CD4-positive, alpha-beta T cell (primary cell): ENCODE measurements at regions not wholly inside any gene's neighbourhood (a gene's known extent, or its start where the extent isn't known, plus 50 kb on each side); places are given as distances from the start of the nearest gene placed in this dataset.

Source experiments
- ATAC-seq: fragments of 200-7000 bp; cut with Tn5 transposase; one replicate; pipeline ENCODE4 v1.10.0; 2022; ENCODE audit warnings: mild to moderate bottlenecking; ENCODE audit not compliant: poor library complexity
- CTCF ChIA-PET: fragments of 350-600 bp; sonication (Branson Sonifier 250); formaldehyde crosslinking; loops from one replicate; lab custom pipeline; 2021; ENCODE audit warnings: antibody characterized with exemption, inconsistent platforms; lab: Charles Lee
- POLR2A ChIA-PET: fragments of 350-600 bp; sonication (Branson Sonifier 250); formaldehyde crosslinking; loops from one replicate; lab custom pipeline; 2021; ENCODE audit warnings: antibody characterized with exemption, inconsistent platforms; lab: Charles Lee
- DNase-seq, 14 experiments: peaks; one replicate each; pipeline ENCODE4 v3.0.0-alpha.2; 2013 to 2020; ENCODE audit warnings: mixed read lengths in 2 of 14
- H3K27ac ChIP-seq, 2 donors: one replicate each; pipeline versions ENCODE4 v1.5.1 to v1.7.0; 2013; ENCODE audit warnings: low read length in 2 of 2, low read depth in 1 of 2, mild to moderate bottlenecking in 1 of 2
- H3K27me3 ChIP-seq, 2 experiments: 1 replicate in 1 of 2; 2 replicates in 1 of 2; pipeline versions ENCODE4 v1.6.1 to v1.7.0; 2013; ENCODE audit warnings: low read length in 2 of 2, control low read depth in 1 of 2, mild to moderate bottlenecking in 1 of 2, moderate library complexity in 1 of 2; ENCODE audit not compliant: insufficient read depth in 2 of 2, control insufficient read depth in 1 of 2
- H3K36me3 ChIP-seq: one replicate; pipeline ENCODE4 v1.6.1; 2013; ENCODE audit warnings: low read length, control low read depth; ENCODE audit not compliant: insufficient read depth
- H3K4me1 ChIP-seq: one replicate; pipeline ENCODE4 v1.6.1; 2013; ENCODE audit warnings: low read length, control low read depth; ENCODE audit not compliant: insufficient read depth
- H3K4me3 ChIP-seq: one replicate; pipeline ENCODE4 v1.5.1; 2013; ENCODE audit warnings: mild to moderate bottlenecking, low read length, moderate library complexity
- H3K9me3 ChIP-seq, 2 experiments: 1 replicate in 1 of 2; 2 replicates in 1 of 2; pipeline versions ENCODE4 v1.6.1 to v1.7.0; 2013; ENCODE audit warnings: low read length in 2 of 2, mild to moderate bottlenecking in 2 of 2, control low read depth in 1 of 2, moderate library complexity in 1 of 2; ENCODE audit not compliant: control insufficient read depth in 1 of 2, insufficient read depth in 1 of 2
- H3K27ac Mint-ChIP-seq: one replicate; pipeline ENCODE4 v1.8.0; 2020; ENCODE audit warnings: mixed read lengths
- H3K27me3 Mint-ChIP-seq: one replicate; pipeline ENCODE4 v1.8.0; 2021; ENCODE audit warnings: mixed read lengths
- H3K36me3 Mint-ChIP-seq: one replicate; pipeline ENCODE4 v1.8.0; 2021; ENCODE audit warnings: low read depth, mixed read lengths
- H3K4me1 Mint-ChIP-seq: one replicate; pipeline ENCODE4 v1.8.0; 2021; ENCODE audit warnings: low read depth, mixed read lengths
- H3K4me3 Mint-ChIP-seq: one replicate; pipeline ENCODE4 v1.8.0; 2020; ENCODE audit warnings: mild to moderate bottlenecking, mixed read lengths
- H3K9me3 Mint-ChIP-seq: one replicate; pipeline ENCODE4 v1.8.0; 2020; ENCODE audit warnings: mixed read lengths
- intact Hi-C, 2 experiments: fragments of 100-400 bp; cut with DNase I in 1 of 2; cut with micrococcal nuclease in 1 of 2; formaldehyde crosslinking; loops; one replicate each; pipeline versions ENCODE4 v1.15.1 to v1.9.0; 2023 to 2025; cut with DNase I, micrococcal nuclease
- TF ChIP-seq, protein P1 (sequence below): fragments of 200-600 bp; IDR thresholded peaks from one replicate; pipeline ENCODE4 v1.8.0; 2022; ENCODE audit warnings: antibody characterized with exemption, mild to moderate bottlenecking

DNA sequence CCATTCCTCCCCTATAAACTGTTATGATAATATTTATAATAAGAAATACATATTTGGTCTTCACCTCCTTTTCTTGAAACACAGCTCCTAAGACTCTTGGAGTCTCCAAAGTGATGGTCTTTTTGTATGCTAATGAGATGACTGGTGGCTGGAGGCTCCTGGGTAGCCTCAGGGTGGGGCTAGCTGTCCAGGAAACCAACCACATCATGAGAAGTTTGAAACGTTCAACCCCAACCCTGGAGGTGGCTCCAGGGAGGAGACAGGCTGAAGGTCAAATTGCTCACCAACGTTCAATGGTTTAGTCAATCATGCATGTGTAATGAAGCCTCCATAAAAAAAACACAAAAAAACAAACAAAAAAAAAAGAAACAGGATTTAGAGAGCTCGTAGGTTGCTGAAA, 298.7 kb upstream of the MGAT5 start:
- no peaks in the 10 kb centered on the region for H3K9me3 Mint-ChIP-seq
- Histone ChIP-seq H3K4me3 (no peak overlapping the region), H3K27ac (no peak overlapping the region), H3K9me3 (no peaks in the 10 kb centered on the region), H3K36me3 (no peaks in the 10 kb centered on the region), H3K4me1 (no peaks in the 10 kb centered on the region), H3K27me3 (peaks cover 0 to 7% of the 10 kb centered on the region in 2 experiments)
- CTCF ChIA-PET: no interaction called here
- ATAC-seq (no peak), DNase-seq (no peak)
- intact Hi-C loops: no loop called here
- POLR2A ChIA-PET: no interaction called here
- H3K4me1 Mint-ChIP-seq: no peaks in the 10 kb centered on the region
- H3K36me3 Mint-ChIP-seq: no peaks in the 10 kb centered on the region
- peaks cover 33% of the 10 kb centered on the region for H3K27me3 Mint-ChIP-seq
- TF ChIP-seq, protein P1, sequence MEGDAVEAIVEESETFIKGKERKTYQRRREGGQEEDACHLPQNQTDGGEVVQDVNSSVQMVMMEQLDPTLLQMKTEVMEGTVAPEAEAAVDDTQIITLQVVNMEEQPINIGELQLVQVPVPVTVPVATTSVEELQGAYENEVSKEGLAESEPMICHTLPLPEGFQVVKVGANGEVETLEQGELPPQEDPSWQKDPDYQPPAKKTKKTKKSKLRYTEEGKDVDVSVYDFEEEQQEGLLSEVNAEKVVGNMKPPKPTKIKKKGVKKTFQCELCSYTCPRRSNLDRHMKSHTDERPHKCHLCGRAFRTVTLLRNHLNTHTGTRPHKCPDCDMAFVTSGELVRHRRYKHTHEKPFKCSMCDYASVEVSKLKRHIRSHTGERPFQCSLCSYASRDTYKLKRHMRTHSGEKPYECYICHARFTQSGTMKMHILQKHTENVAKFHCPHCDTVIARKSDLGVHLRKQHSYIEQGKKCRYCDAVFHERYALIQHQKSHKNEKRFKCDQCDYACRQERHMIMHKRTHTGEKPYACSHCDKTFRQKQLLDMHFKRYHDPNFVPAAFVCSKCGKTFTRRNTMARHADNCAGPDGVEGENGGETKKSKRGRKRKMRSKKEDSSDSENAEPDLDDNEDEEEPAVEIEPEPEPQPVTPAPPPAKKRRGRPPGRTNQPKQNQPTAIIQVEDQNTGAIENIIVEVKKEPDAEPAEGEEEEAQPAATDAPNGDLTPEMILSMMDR: no peak
- H3K4me3 Mint-ChIP-seq: no peak overlapping the region
- H3K27ac Mint-ChIP-seq: no peak overlapping the region

DNA sequence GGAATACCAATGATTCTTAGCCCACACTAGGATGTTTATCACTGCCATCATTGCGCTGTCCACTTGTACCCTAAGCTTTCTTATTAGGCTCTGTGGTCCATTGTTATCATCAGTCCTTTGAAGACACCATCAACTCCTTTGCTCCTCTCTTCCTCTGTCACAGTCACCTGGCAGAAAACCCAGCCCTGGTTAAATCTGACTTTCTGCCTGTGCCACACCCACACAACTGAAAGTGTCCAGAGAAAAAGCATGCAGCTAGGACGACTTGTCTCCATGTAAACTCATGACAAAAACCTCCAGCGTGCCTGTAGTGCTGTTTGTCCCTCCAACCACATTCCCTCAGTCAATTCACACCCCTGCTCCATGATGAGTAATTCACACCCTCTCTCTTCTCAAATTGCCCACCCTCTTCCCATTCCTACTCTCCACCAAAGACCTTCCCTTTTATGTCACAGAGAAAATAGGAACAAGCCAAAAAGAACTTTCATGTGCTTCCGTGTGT, 297.4 kb upstream of the MGAT5 start:
- ChIA-PET CTCF (no interaction called here), POLR2A (no interaction called here)
- Histone ChIP-seq H3K27ac (no peak overlapping the region), H3K4me3 (no peak overlapping the region), H3K27me3 (peaks cover 2 to 7% of the 10 kb centered on the region in 2 experiments), H3K36me3 (no peaks in the 10 kb centered on the region), H3K4me1 (no peaks in the 10 kb centered on the region), H3K9me3 (no peaks in the 10 kb centered on the region)
- no peaks in the 10 kb centered on the region for H3K9me3 Mint-ChIP-seq
- H3K27ac Mint-ChIP-seq: no peak overlapping the region
- H3K4me3 Mint-ChIP-seq: no peak overlapping the region
- intact Hi-C loops: no loop called here
- ATAC-seq: no peak
- peaks cover 33% of the 10 kb centered on the region for H3K27me3 Mint-ChIP-seq
- TF ChIP-seq, protein P1: no peak
- no peaks in the 10 kb centered on the region for H3K36me3 Mint-ChIP-seq
- H3K4me1 Mint-ChIP-seq: no peaks in the 10 kb centered on the region
- no peak for DNase-seq

DNA sequence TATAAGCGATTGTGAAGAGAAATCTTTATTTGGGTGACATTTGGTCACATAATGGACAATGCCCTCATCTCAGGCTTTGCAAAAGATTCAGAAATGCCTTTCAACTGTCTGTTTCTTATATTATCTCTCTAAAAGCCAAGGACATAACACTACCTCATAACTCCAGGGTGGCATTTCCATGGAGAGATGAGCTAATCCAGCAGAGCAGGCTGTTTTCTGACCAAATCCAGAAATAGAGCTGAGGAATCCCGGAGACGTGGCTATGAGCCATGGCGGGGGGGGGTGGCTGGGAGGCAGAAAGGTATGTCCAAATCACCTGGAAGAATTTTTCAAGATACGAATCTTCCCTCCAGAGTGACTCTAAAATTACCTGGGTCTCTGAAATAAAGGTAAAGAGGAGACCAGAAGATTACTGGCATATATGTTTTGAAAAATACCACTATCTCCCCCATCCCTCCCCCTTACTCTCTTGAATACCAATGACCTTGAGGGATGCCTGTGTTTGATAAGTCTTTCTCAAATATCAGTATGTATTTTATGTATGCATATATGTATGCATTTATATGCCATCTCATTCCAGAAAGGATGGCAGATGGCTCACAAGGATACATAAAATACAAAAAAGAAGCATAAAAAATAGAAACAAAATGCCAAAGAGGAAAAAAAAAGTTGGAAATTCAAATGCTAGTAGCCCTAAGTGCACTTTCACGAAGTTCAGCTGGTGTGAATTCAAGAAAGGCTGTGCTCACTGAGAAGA, 296.0 kb upstream of the MGAT5 start:
- intact Hi-C loops: no loop called here
- H3K27me3 Mint-ChIP-seq: peaks cover 39% of the 10 kb centered on the region
- CTCF ChIA-PET: no interaction called here
- no peak overlapping the region for H3K27ac Mint-ChIP-seq
- no peak overlapping the region for H3K4me3 Mint-ChIP-seq
- Histone ChIP-seq H3K9me3 (no peaks in the 10 kb centered on the region), H3K36me3 (no peaks in the 10 kb centered on the region), H3K27me3 (peaks cover 2 to 7% of the 10 kb centered on the region in 2 experiments), H3K4me1 (no peaks in the 10 kb centered on the region), H3K4me3 (no peak overlapping the region), H3K27ac (no peak overlapping the region)
- H3K4me1 Mint-ChIP-seq: no peaks in the 10 kb centered on the region
- no peak for DNase-seq
- no peak for ATAC-seq
- no peaks in the 10 kb centered on the region for H3K9me3 Mint-ChIP-seq
- no peaks in the 10 kb centered on the region for H3K36me3 Mint-ChIP-seq
- TF ChIP-seq, protein P1: no peak
- POLR2A ChIA-PET: no interaction called here
